Neuron (in vitro differentiated cells): ENCODE measurements at regions not wholly inside any gene's neighbourhood (a gene's known extent, or its start where the extent isn't known, plus 50 kb on each side); places are given as distances from the start of the nearest gene placed in this dataset.

Source experiments
- H2AFZ ChIP-seq: one replicate; pipeline ENCODE4 v1.6.1; 2013; ENCODE audit warnings: low read depth, mild to moderate bottlenecking, inconsistent platforms, low read length, moderate library complexity
- H3K27me3 ChIP-seq: one replicate; pipeline ENCODE4 v1.6.1; 2013; ENCODE audit warnings: low read length; ENCODE audit not compliant: insufficient read depth
- H3K36me3 ChIP-seq: one replicate; pipeline ENCODE4 v1.6.1; 2013; ENCODE audit warnings: low read length; ENCODE audit not compliant: insufficient read depth
- H3K4me1 ChIP-seq: one replicate; pipeline ENCODE4 v1.6.1; 2013; ENCODE audit warnings: low read length; ENCODE audit not compliant: insufficient read depth
- H3K4me3 ChIP-seq: 2 replicates; pipeline ENCODE4 v1.5.1; 2013; ENCODE audit warnings: mild to moderate bottlenecking, low read length, moderate library complexity
- H3K9me3 ChIP-seq: one replicate; pipeline ENCODE4 v1.6.1; 2013; ENCODE audit warnings: low read length

- Histone ChIP-seq H3K4me3 (no peak overlapping the region), H3K36me3 (no peaks in the 10 kb centered on the region), H3K27me3 (no peaks in the 10 kb centered on the region), H2AFZ (no peak overlapping the region), H3K4me1 (peaks cover 5% of the 10 kb centered on the region), H3K9me3 (no peaks in the 10 kb centered on the region)
Measured at GRCh38 chr6:76707630-76708029, 635.2 kb upstream of the IMPG1 start.

- no peak overlapping the region for H3K4me3 ChIP-seq
- H2AFZ ChIP-seq = no peak overlapping the region
Measured at GRCh38 chr6:76706631-76707030, 634.2 kb upstream of the IMPG1 start.

GRCh38 chr6:76706086-76706485, 633.6 kb upstream of the IMPG1 start:
- Histone ChIP-seq H3K9me3 (no peaks in the 10 kb centered on the region), H3K36me3 (no peaks in the 10 kb centered on the region), H3K4me3 (no peak overlapping the region), H2AFZ (no peak overlapping the region), H3K4me1 (peaks cover 5% of the 10 kb centered on the region), H3K27me3 (no peaks in the 10 kb centered on the region)

More at GRCh38 chr6:76706631-76707030, 634.2 kb upstream of the IMPG1 start:
- Histone ChIP-seq H3K9me3 (no peaks in the 10 kb centered on the region), H3K36me3 (no peaks in the 10 kb centered on the region), H3K4me1 (peaks cover 5% of the 10 kb centered on the region), H3K27me3 (no peaks in the 10 kb centered on the region)

- no peaks in the 10 kb centered on the region for H3K27me3 ChIP-seq
- no peak overlapping the region for H3K4me3 ChIP-seq
- peaks cover 5% of the 10 kb centered on the region for H3K4me1 ChIP-seq
- H3K9me3 ChIP-seq = no peaks in the 10 kb centered on the region
- H2AFZ ChIP-seq = no peak overlapping the region
- H3K36me3 ChIP-seq = no peaks in the 10 kb centered on the region
Measured at GRCh38 chr6:76703786-76704185, 631.3 kb upstream of the IMPG1 start.

- Histone ChIP-seq H2AFZ (no peak overlapping the region), H3K4me1 (peaks cover 5% of the 10 kb centered on the region), H3K27me3 (no peaks in the 10 kb centered on the region), H3K9me3 (no peaks in the 10 kb centered on the region), H3K4me3 (no peak overlapping the region), H3K36me3 (no peaks in the 10 kb centered on the region)
Measured at GRCh38 chr6:76703285-76703684, 630.8 kb upstream of the IMPG1 start.

- Histone ChIP-seq H3K4me1 (peaks cover 12% of the 10 kb centered on the region), H3K36me3 (no peaks in the 10 kb centered on the region), H3K4me3 (no peak overlapping the region), H3K27me3 (no peaks in the 10 kb centered on the region), H3K9me3 (no peaks in the 10 kb centered on the region), H2AFZ (no peak overlapping the region)
Measured at GRCh38 chr6:76702187-76702586, 629.7 kb upstream of the IMPG1 start.

- no peak overlapping the region for H3K4me3 ChIP-seq
- peaks cover 12% of the 10 kb centered on the region for H3K4me1 ChIP-seq
- no peaks in the 10 kb centered on the region for H3K9me3 ChIP-seq
- H3K27me3 ChIP-seq = no peaks in the 10 kb centered on the region
- H2AFZ ChIP-seq = no peak overlapping the region
- H3K36me3 ChIP-seq = no peaks in the 10 kb centered on the region
Measured at GRCh38 chr6:76701610-76702009, 629.1 kb upstream of the IMPG1 start.

GRCh38 chr6:76697585-76697984, 625.1 kb upstream of the IMPG1 start:
- Histone ChIP-seq H3K36me3 (no peaks in the 10 kb centered on the region), H3K4me1 (peaks cover 7% of the 10 kb centered on the region), H2AFZ (no peak overlapping the region), H3K9me3 (no peaks in the 10 kb centered on the region), H3K27me3 (no peaks in the 10 kb centered on the region), H3K4me3 (no peak overlapping the region)

GRCh38 chr6:76694795-76695194, 622.3 kb upstream of the IMPG1 start:
- Histone ChIP-seq H2AFZ (no peak overlapping the region), H3K36me3 (no peaks in the 10 kb centered on the region), H3K9me3 (no peaks in the 10 kb centered on the region), H3K4me3 (no peak overlapping the region), H3K27me3 (no peaks in the 10 kb centered on the region), H3K4me1 (peaks cover 7% of the 10 kb centered on the region)

- H3K27me3 ChIP-seq = no peaks in the 10 kb centered on the region
- no peak overlapping the region for H2AFZ ChIP-seq
- H3K4me3 ChIP-seq = no peak overlapping the region
- H3K9me3 ChIP-seq = no peaks in the 10 kb centered on the region
- no peaks in the 10 kb centered on the region for H3K36me3 ChIP-seq
- H3K4me1 ChIP-seq = no peaks in the 10 kb centered on the region
Measured at GRCh38 chr6:76684875-76685274, 612.4 kb upstream of the IMPG1 start.

- Histone ChIP-seq H3K4me3 (no peak overlapping the region), H2AFZ (no peak overlapping the region), H3K27me3 (no peaks in the 10 kb centered on the region), H3K4me1 (no peaks in the 10 kb centered on the region), H3K36me3 (no peaks in the 10 kb centered on the region), H3K9me3 (no peaks in the 10 kb centered on the region)
Measured at GRCh38 chr6:76683985-76684384, 611.5 kb upstream of the IMPG1 start.

GRCh38 chr6:76682842-76683241, 610.4 kb upstream of the IMPG1 start:
- H3K4me1 ChIP-seq = no peaks in the 10 kb centered on the region
- no peak overlapping the region for H3K4me3 ChIP-seq
- no peak overlapping the region for H2AFZ ChIP-seq
- no peaks in the 10 kb centered on the region for H3K36me3 ChIP-seq
- no peaks in the 10 kb centered on the region for H3K9me3 ChIP-seq
- H3K27me3 ChIP-seq = no peaks in the 10 kb centered on the region

- H3K4me3 ChIP-seq = no peak overlapping the region
- H3K27me3 ChIP-seq = no peaks in the 10 kb centered on the region
- no peaks in the 10 kb centered on the region for H3K9me3 ChIP-seq
- no peaks in the 10 kb centered on the region for H3K36me3 ChIP-seq
- no peak overlapping the region for H2AFZ ChIP-seq
- H3K4me1 ChIP-seq = no peaks in the 10 kb centered on the region
Measured at GRCh38 chr6:76681781-76682180, 609.3 kb upstream of the IMPG1 start.

GRCh38 chr6:76677017-76677416, 604.6 kb upstream of the IMPG1 start:
- no peaks in the 10 kb centered on the region for H3K27me3 ChIP-seq
- H2AFZ ChIP-seq = no peak overlapping the region
- H3K4me1 ChIP-seq = no peaks in the 10 kb centered on the region
- no peaks in the 10 kb centered on the region for H3K9me3 ChIP-seq
- H3K36me3 ChIP-seq = no peaks in the 10 kb centered on the region
- H3K4me3 ChIP-seq = no peak overlapping the region
